Ascending aorta (tissue), 2 donors: ENCODE measurements at regions not wholly inside any gene's neighbourhood (a gene's known extent, or its start where the extent isn't known, plus 50 kb on each side); places are given as distances from the start of the nearest gene placed in this dataset.
A peak's percentile ranks its signal among the peaks of the same experiment; 100 is the strongest.

ENCODE experiments used
- DNase-seq, 2 donors: peaks; one replicate each; pipeline ENCODE4 v3.0.0-alpha.2; 2019; ENCODE audit warnings: low spot score in 2 of 2
- H3K27ac ChIP-seq, 2 donors: fragments of 200-600 bp; sonication (generic); one replicate each; pipeline ENCODE4 v1.5.1; 2016 to 2017; ENCODE audit warnings: mild to moderate bottlenecking in 1 of 2
- H3K27me3 ChIP-seq: fragments of 200-600 bp; sonication (generic); one replicate; pipeline ENCODE4 v1.5.1; 2017
- H3K36me3 ChIP-seq, 2 donors: fragments of 200-600 bp; sonication (generic); one replicate each; pipeline ENCODE4 v1.5.1; 2016
- H3K4me1 ChIP-seq, 2 donors: fragments of 200-600 bp; sonication (generic); one replicate each; pipeline ENCODE4 v1.5.1; 2016 to 2017; ENCODE audit warnings: mild to moderate bottlenecking in 1 of 2
- H3K4me3 ChIP-seq, 2 donors: fragments of 200-600 bp; sonication (generic); one replicate each; pipeline ENCODE4 v1.5.1; 2016 to 2017; ENCODE audit warnings: mild to moderate bottlenecking in 1 of 2
- H3K9me3 ChIP-seq, 2 donors: fragments of 200-600 bp; sonication (generic); one replicate each; pipeline ENCODE4 v1.5.1; 2016
- intact Hi-C: fragments of 100-400 bp; cut with DNase I; formaldehyde crosslinking; loops from one replicate; pipeline ENCODE4 v1.15.1; 2023
- TF ChIP-seq, protein P1 (sequence below), 3 experiments: fragments of 200-600 bp in 2 of 3; fragments of 450-650 bp in 1 of 3; sonication (generic) in 2 of 3; IDR thresholded peaks; one replicate each; pipeline ENCODE4 v1.5.1; 2016 to 2019; ENCODE audit warnings: antibody characterized with exemption in 3 of 3, mild to moderate bottlenecking in 1 of 3, moderate library complexity in 1 of 3

GRCh38 chr20:23277316-23277715, 73.3 kb upstream of the NXT1 start:
- TF ChIP-seq, protein P1, sequence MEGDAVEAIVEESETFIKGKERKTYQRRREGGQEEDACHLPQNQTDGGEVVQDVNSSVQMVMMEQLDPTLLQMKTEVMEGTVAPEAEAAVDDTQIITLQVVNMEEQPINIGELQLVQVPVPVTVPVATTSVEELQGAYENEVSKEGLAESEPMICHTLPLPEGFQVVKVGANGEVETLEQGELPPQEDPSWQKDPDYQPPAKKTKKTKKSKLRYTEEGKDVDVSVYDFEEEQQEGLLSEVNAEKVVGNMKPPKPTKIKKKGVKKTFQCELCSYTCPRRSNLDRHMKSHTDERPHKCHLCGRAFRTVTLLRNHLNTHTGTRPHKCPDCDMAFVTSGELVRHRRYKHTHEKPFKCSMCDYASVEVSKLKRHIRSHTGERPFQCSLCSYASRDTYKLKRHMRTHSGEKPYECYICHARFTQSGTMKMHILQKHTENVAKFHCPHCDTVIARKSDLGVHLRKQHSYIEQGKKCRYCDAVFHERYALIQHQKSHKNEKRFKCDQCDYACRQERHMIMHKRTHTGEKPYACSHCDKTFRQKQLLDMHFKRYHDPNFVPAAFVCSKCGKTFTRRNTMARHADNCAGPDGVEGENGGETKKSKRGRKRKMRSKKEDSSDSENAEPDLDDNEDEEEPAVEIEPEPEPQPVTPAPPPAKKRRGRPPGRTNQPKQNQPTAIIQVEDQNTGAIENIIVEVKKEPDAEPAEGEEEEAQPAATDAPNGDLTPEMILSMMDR (IDR thresholded peaks at IDR 0.05) = no peak
- H3K4me3 ChIP-seq = no peak overlapping the region
- DNase-seq = no peak

DNA sequence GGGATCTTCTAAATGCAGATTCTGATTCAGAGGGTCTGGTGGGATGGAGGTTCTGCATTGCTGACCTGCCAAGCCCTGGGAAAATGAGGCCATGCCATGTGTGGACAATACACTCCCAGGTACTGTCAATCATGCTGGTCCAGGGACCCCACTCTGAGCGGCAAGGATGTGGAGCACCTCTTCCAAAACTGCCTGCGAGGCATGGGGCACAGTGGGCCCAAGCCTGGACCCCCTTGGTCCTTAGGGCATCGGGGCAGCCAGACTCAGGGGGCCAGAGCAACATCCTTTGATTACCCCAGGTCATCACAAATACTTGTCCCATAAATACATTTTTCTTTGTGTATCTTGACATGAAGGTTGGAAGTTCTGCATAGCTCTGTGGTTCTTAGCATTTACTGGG, 76.8 kb upstream of the NXT1 start:
- peaks cover 6 to 11% of the 10 kb centered on the region in 2 donors for H3K4me1 ChIP-seq
- intact Hi-C loops = loop anchor here (5.0 kb wide), 1 partner anchor 116 kb away; no protein-coding TSS in a partner anchor
- H3K36me3 ChIP-seq = no peaks in the 10 kb centered on the region
- no peaks in the 10 kb centered on the region for H3K27me3 ChIP-seq
- TF ChIP-seq, protein P1 (IDR thresholded peaks at IDR 0.05) = no peak
- no peaks in the 10 kb centered on the region for H3K9me3 ChIP-seq
- H3K27ac ChIP-seq = no peak overlapping the region
- no peak overlapping the region for H3K4me3 ChIP-seq
- DNase-seq = no peak

More at GRCh38 chr20:23277316-23277715, 73.3 kb upstream of the NXT1 start:
- Histone ChIP-seq H3K27ac (no peak overlapping the region), H3K4me1 (no peaks in the 10 kb centered on the region), H3K9me3 (no peaks in the 10 kb centered on the region), H3K27me3 (no peaks in the 10 kb centered on the region), H3K36me3 (no peaks in the 10 kb centered on the region)
- intact Hi-C loops = no loop called here

GRCh38 chr20:23272176-23273029, 78.2 kb upstream of the NXT1 start:
- DNase-seq = no peak

DNA sequence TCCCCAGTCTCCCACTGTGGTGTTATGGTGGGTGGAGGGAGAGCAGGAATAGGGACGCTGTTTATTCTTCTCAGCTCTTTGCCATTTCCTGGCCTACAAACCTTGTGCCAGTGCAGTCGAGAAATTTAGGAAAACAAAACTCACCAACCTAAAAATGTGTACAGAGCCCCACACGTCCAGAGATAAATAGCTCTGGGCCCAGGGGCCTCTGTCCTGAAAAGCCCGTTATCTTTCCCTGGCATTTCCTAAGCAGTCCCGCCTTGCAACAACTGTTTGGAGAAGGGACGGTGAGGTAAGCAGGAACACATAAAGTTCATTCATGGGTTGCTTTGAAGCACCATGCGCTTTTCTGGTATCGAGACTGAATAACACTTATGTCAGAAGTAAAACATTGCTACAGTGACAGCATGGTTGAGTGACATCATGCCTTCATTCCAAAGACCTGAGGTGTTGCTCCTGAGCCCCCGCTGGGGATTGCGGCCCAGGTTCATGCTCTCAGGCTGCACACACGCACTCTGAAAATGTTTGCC, 80.1 kb upstream of the NXT1 start:
- intact Hi-C loops = loop anchor here (5.0 kb wide), 1 partner anchor 113 kb away; no protein-coding TSS in a partner anchor
- no peak overlapping the region for H3K4me3 ChIP-seq
- no peaks in the 10 kb centered on the region for H3K9me3 ChIP-seq
- H3K27me3 ChIP-seq = no peaks in the 10 kb centered on the region
- DNase-seq = peak; percentile 36 to 73
- H3K27ac ChIP-seq = peak overlapping the region; percentile 84 to 88
- TF ChIP-seq, protein P1 (IDR thresholded peaks at IDR 0.05) = no peak
- H3K36me3 ChIP-seq = no peaks in the 10 kb centered on the region
- H3K4me1 ChIP-seq = peaks cover 6 to 11% of the 10 kb centered on the region in 2 donors

More at GRCh38 chr20:23272176-23273029, 78.2 kb upstream of the NXT1 start:
- peaks cover 6 to 11% of the 10 kb centered on the region in 2 donors for H3K4me1 ChIP-seq
- no peaks in the 10 kb centered on the region for H3K9me3 ChIP-seq
- intact Hi-C loops = loop anchor here (5.0 kb wide), 1 partner anchor 115 kb away; no protein-coding TSS in a partner anchor
- no peak overlapping the region for H3K4me3 ChIP-seq
- TF ChIP-seq, protein P1 (IDR thresholded peaks at IDR 0.05) = no peak
- no peaks in the 10 kb centered on the region for H3K36me3 ChIP-seq
- H3K27ac ChIP-seq = no peak overlapping the region
- H3K27me3 ChIP-seq = no peaks in the 10 kb centered on the region

DNA sequence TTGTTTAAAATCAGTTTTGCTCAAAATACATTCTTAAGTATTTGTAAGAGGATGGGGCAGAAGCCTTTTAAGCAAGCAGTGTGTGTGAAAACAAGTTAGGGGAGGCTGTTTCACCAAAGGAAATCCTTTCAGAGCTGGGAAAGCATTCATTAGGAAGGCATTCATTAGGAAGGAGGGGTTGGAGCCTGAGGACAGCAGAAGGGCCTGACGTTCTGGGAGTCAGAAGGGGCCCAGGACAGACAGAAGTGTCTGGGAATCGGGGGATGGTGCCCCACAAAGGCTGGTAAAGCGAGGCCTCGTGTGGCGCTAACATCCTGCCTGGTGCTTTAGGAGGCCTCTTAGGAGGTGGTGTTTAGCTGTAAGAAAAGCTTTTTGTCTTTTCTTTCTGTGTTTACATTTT, 80.6 kb upstream of the NXT1 start:
- intact Hi-C loops = loop anchor here (5.0 kb wide), 1 partner anchor 113 kb away; no protein-coding TSS in a partner anchor
- H3K27ac ChIP-seq = peak overlapping the region; percentile 84 to 88

More for the DNA sequence above, 80.6 kb upstream of the NXT1 start:
- no peak for DNase-seq
- no peaks in the 10 kb centered on the region for H3K9me3 ChIP-seq
- H3K4me1 ChIP-seq = peaks cover 6 to 11% of the 10 kb centered on the region in 2 donors
- no peaks in the 10 kb centered on the region for H3K36me3 ChIP-seq
- H3K4me3 ChIP-seq = no peak overlapping the region
- H3K27me3 ChIP-seq = no peaks in the 10 kb centered on the region
- TF ChIP-seq, protein P1 (IDR thresholded peaks at IDR 0.05) = no peak
